ENCODE measurements at regions not wholly inside any gene's neighbourhood (a gene's known extent, or its start where the extent isn't known, plus 50 kb on each side); places are given as distances from the start of the nearest gene placed in this dataset.

GRCh38 chr5:145389047-145389446 is 446.1 kb downstream of the PRELID2 start:
- H3K4me3 ChIP-seq (ENCODE audit: low read depth, low read length), result no peak overlapping the region
- no peak for DNase-seq
- TF ChIP-seq CTCF (IDR thresholded peaks at IDR 0.05; ENCODE audit: low read depth, low read length, missing control alignments), result no peak
- no peaks in the 10 kb centered on the region for H3K36me3 ChIP-seq (replicated peaks)
- no peak overlapping the region for H3K27ac ChIP-seq
- H3K27me3 ChIP-seq (replicated peaks), result no peaks in the 10 kb centered on the region
- in situ Hi-C loops (cut with HindIII; ENCODE audit: low pct_ligation_motif_present, low sequenced_read_pairs), result no loop called here

GRCh38 chr5:145385276-145385675 is 449.9 kb downstream of the PRELID2 start:
- no peak for TF ChIP-seq CTCF (IDR thresholded peaks at IDR 0.05; ENCODE audit: low read depth, low read length, missing control alignments)

GRCh38 chr5:145378226-145378625 is 456.9 kb downstream of the PRELID2 start:
- TF ChIP-seq CTCF (IDR thresholded peaks at IDR 0.05; ENCODE audit: low read depth, low read length, missing control alignments), result no peak
- DNase-seq, result no peak
- Histone ChIP-seq H3K27me3 (replicated peaks) (no peaks in the 10 kb centered on the region), H3K27ac (no peak overlapping the region), H3K4me3 (ENCODE audit: low read depth, low read length) (no peak overlapping the region), H3K36me3 (replicated peaks) (no peaks in the 10 kb centered on the region)
- in situ Hi-C loops (cut with HindIII; ENCODE audit: low pct_ligation_motif_present, low sequenced_read_pairs), result no loop called here

More at GRCh38 chr5:145385276-145385675, 449.9 kb downstream of the PRELID2 start:
- H3K27me3 ChIP-seq (replicated peaks), result no peaks in the 10 kb centered on the region
- no peak overlapping the region for H3K4me3 ChIP-seq (ENCODE audit: low read depth, low read length)
- H3K27ac ChIP-seq, result no peak overlapping the region
- H3K36me3 ChIP-seq (replicated peaks), result no peaks in the 10 kb centered on the region
- DNase-seq, result no peak
- in situ Hi-C loops (cut with HindIII; ENCODE audit: low pct_ligation_motif_present, low sequenced_read_pairs), result no loop called here

- Histone ChIP-seq H3K27me3 (replicated peaks) (no peaks in the 10 kb centered on the region), H3K27ac (no peak overlapping the region), H3K36me3 (replicated peaks) (no peaks in the 10 kb centered on the region), H3K4me3 (ENCODE audit: low read depth, low read length) (no peak overlapping the region)
- no peak for DNase-seq
- in situ Hi-C loops (cut with HindIII; ENCODE audit: low pct_ligation_motif_present, low sequenced_read_pairs), result no loop called here
- TF ChIP-seq CTCF (IDR thresholded peaks at IDR 0.05; ENCODE audit: low read depth, low read length, missing control alignments), result no peak
Observed at GRCh38 chr5:145375521-145375920, 459.6 kb downstream of the PRELID2 start.

- no peak for TF ChIP-seq CTCF (IDR thresholded peaks at IDR 0.05; ENCODE audit: low read depth, low read length, missing control alignments)
- no peak for DNase-seq
- in situ Hi-C loops (cut with HindIII; ENCODE audit: low pct_ligation_motif_present, low sequenced_read_pairs), result no loop called here
- no peaks in the 10 kb centered on the region for H3K36me3 ChIP-seq (replicated peaks)
- H3K4me3 ChIP-seq (ENCODE audit: low read depth, low read length), result no peak overlapping the region
- no peaks in the 10 kb centered on the region for H3K27me3 ChIP-seq (replicated peaks)
- H3K27ac ChIP-seq, result no peak overlapping the region
Observed at GRCh38 chr5:145365464-145365863, 469.7 kb downstream of the PRELID2 start.

GRCh38 chr5:145362266-145362665 is 472.9 kb downstream of the PRELID2 start:
- in situ Hi-C loops (cut with HindIII; ENCODE audit: low pct_ligation_motif_present, low sequenced_read_pairs), result no loop called here
- no peak for TF ChIP-seq CTCF (IDR thresholded peaks at IDR 0.05; ENCODE audit: low read depth, low read length, missing control alignments)
- Histone ChIP-seq H3K27me3 (replicated peaks) (no peaks in the 10 kb centered on the region), H3K27ac (peak overlapping the region; percentile 62), H3K36me3 (replicated peaks) (no peaks in the 10 kb centered on the region), H3K4me3 (ENCODE audit: low read depth, low read length) (no peak overlapping the region)
- DNase-seq, result peak; percentile 83
